ENCODE measurements at regions not wholly inside any gene's neighbourhood (a gene's known extent, or its start where the extent isn't known, plus 50 kb on each side); places are given as distances from the start of the nearest gene placed in this dataset.

- H3K27ac ChIP-seq (ENCODE audit: low read depth in 1 of 2, low read length in 2 of 2): no peak overlapping the region
- no peaks in the 10 kb centered on the region for H3K36me3 Mint-ChIP-seq
- no peaks in the 10 kb centered on the region for H4K20me1 ChIP-seq (ENCODE audit: insufficient read depth, low read length)
- no peak overlapping the region for H3K4me3 ChIP-seq (replicated peaks in 1 of 3; ENCODE audit: low read depth in 2 of 3, low read length in 3 of 3)
- no peak for DNase-seq
- H3K27ac Mint-ChIP-seq: peak overlapping the region in 1 of 7 donors; percentile 50
- intact Hi-C loops (cut with micrococcal nuclease): no loop called here
- H3K4me1 Mint-ChIP-seq: no peaks in the 10 kb centered on the region
- WGBS (ENCODE audit: insufficient coverage): 92% methylated on average over 4 of the region's 4 CpGs
- no peak overlapping the region for H2AFZ ChIP-seq (ENCODE audit: insufficient read depth, low read depth, low read length, poor library complexity, severe bottlenecking)
- no peaks in the 10 kb centered on the region for H3K36me3 ChIP-seq (replicated peaks in 1 of 2; ENCODE audit: control insufficient read depth in 1 of 2, insufficient read depth in 2 of 2, low read length in 2 of 2)
- TF ChIP-seq, protein P1, sequence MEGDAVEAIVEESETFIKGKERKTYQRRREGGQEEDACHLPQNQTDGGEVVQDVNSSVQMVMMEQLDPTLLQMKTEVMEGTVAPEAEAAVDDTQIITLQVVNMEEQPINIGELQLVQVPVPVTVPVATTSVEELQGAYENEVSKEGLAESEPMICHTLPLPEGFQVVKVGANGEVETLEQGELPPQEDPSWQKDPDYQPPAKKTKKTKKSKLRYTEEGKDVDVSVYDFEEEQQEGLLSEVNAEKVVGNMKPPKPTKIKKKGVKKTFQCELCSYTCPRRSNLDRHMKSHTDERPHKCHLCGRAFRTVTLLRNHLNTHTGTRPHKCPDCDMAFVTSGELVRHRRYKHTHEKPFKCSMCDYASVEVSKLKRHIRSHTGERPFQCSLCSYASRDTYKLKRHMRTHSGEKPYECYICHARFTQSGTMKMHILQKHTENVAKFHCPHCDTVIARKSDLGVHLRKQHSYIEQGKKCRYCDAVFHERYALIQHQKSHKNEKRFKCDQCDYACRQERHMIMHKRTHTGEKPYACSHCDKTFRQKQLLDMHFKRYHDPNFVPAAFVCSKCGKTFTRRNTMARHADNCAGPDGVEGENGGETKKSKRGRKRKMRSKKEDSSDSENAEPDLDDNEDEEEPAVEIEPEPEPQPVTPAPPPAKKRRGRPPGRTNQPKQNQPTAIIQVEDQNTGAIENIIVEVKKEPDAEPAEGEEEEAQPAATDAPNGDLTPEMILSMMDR (IDR thresholded peaks at IDR 0.05): no peak
- H3K9me3 Mint-ChIP-seq: peaks cover 13 to 46% (median 21%) of the 10 kb centered on the region in 7 donors
- peaks cover 6 to 21% (median 12%) of the 10 kb centered on the region in 3 donors for H3K27me3 Mint-ChIP-seq (ENCODE audit: low read depth in 3 of 3)
- no peaks in the 10 kb centered on the region for H3K79me2 ChIP-seq (ENCODE audit: insufficient read depth, low read length)
- H3K27me3 ChIP-seq (ENCODE audit: control insufficient read depth in 2 of 2, insufficient read depth in 2 of 2, low read length in 2 of 2): peaks cover 0 to 2% of the 10 kb centered on the region in 2 donors
- H3K4me1 ChIP-seq (ENCODE audit: control insufficient read depth in 1 of 2, insufficient read depth in 2 of 2, low read length in 2 of 2): no peaks in the 10 kb centered on the region
- no peak overlapping the region for H3K4me2 ChIP-seq (replicated peaks; ENCODE audit: extremely low read depth, low read length, poor library complexity, severe bottlenecking)
- no peak overlapping the region for H3K4me3 Mint-ChIP-seq
- H3K9ac ChIP-seq (ENCODE audit: insufficient read depth, low read length, poor library complexity, severe bottlenecking): no peak overlapping the region
- peaks cover 18 to 19% of the 10 kb centered on the region in 2 donors for H3K9me3 ChIP-seq (replicated peaks in 1 of 2; ENCODE audit: control insufficient read depth in 1 of 2, insufficient read depth in 1 of 2, low read length in 2 of 2)
These were observed 360.9 kb upstream of the SALL3 start for GRCh38 chr18:78618726-78619125.

GRCh38 chr18:78619854-78620253, 359.8 kb upstream of the SALL3 start:
- DNase-seq: no peak
- H4K20me1 ChIP-seq (ENCODE audit: insufficient read depth, low read length): no peaks in the 10 kb centered on the region
- Mint-ChIP-seq H3K27me3 (ENCODE audit: low read depth in 3 of 3) (peaks cover 15 to 29% (median 19%) of the 10 kb centered on the region in 3 donors), H3K27ac (no peak overlapping the region), H3K9me3 (peaks cover 13 to 46% (median 21%) of the 10 kb centered on the region in 7 donors), H3K36me3 (no peaks in the 10 kb centered on the region), H3K4me3 (no peak overlapping the region), H3K4me1 (peaks cover 3% of the 10 kb centered on the region)
- H3K9ac ChIP-seq (ENCODE audit: insufficient read depth, low read length, poor library complexity, severe bottlenecking): no peak overlapping the region
- H3K27me3 ChIP-seq (ENCODE audit: control insufficient read depth in 2 of 2, insufficient read depth in 2 of 2, low read length in 2 of 2): peaks cover 0 to 6% of the 10 kb centered on the region in 2 donors
- H3K36me3 ChIP-seq (replicated peaks in 1 of 2; ENCODE audit: control insufficient read depth in 1 of 2, insufficient read depth in 2 of 2, low read length in 2 of 2): no peaks in the 10 kb centered on the region
- H3K79me2 ChIP-seq (ENCODE audit: insufficient read depth, low read length): no peaks in the 10 kb centered on the region
- H3K4me3 ChIP-seq (replicated peaks in 1 of 3; ENCODE audit: low read depth in 2 of 3, low read length in 3 of 3): no peak overlapping the region
- no peaks in the 10 kb centered on the region for H3K4me1 ChIP-seq (ENCODE audit: control insufficient read depth in 1 of 2, insufficient read depth in 2 of 2, low read length in 2 of 2)
- peaks cover 18 to 19% of the 10 kb centered on the region in 2 donors for H3K9me3 ChIP-seq (replicated peaks in 1 of 2; ENCODE audit: control insufficient read depth in 1 of 2, insufficient read depth in 1 of 2, low read length in 2 of 2)
- no peak overlapping the region for H3K27ac ChIP-seq (ENCODE audit: low read depth in 1 of 2, low read length in 2 of 2)
- TF ChIP-seq, protein P1 (IDR thresholded peaks at IDR 0.05): no peak
- intact Hi-C loops (cut with micrococcal nuclease): no loop called here
- H2AFZ ChIP-seq (ENCODE audit: insufficient read depth, low read depth, low read length, poor library complexity, severe bottlenecking): no peak overlapping the region
- 40% methylated on average over 8 of the region's 13 CpGs for WGBS (ENCODE audit: insufficient coverage)
- H3K4me2 ChIP-seq (replicated peaks; ENCODE audit: extremely low read depth, low read length, poor library complexity, severe bottlenecking): no peak overlapping the region
